Activated T-cell treated with anti-CD3 and anti-CD28 coated beads for 1 hour (primary cell): ENCODE measurements at regions not wholly inside any gene's neighbourhood (a gene's known extent, or its start where the extent isn't known, plus 50 kb on each side); places are given as distances from the start of the nearest gene placed in this dataset.

Experiments used
- DNase-seq: peaks from one replicate; pipeline ENCODE4 v3.0.0-alpha.2; 2020; ENCODE audit warnings: low read depth

DNA sequence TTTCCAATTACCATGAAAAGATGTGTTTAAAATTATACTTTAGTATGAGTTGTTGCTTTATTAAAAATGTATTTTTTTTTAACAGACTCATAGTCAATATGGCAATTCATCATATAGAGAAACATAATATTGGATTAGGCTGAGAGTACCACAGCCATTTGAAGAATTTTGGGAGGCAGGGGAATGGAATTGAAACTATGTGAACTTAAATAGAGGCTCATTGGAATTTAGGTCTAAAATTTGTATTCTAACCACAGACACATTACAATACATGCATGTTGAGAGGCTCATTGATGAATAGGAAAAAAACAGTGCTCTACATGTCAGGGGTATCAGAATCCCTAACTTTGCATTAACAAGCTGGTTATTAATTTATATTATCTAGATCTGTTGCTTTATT lies 269.6 kb downstream of the DKK2 start:
- DNase-seq = no peak

DNA sequence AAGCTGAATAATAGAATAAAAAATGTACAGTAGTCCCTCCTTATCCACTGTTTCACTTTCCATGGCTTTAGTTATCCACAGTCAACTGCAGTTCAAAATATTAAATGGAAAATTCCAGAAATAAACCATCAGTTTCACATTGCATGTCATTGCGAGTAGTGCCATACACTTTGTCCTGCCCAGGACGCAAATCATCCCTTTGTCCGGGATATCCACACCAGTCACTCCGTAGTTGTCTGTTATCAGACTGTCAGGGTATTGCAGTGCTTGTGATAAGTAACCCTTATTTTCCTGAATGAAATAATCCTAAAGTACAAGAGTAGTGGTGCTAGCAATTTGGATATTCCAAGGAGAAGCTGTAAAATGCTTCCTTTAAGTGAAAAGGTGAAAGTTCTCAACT lies 271.3 kb downstream of the DKK2 start:
- DNase-seq = no peak

GRCh38 chr4:106762666-106763443 lies 273.3 kb downstream of the DKK2 start:
- no peak for DNase-seq

DNA sequence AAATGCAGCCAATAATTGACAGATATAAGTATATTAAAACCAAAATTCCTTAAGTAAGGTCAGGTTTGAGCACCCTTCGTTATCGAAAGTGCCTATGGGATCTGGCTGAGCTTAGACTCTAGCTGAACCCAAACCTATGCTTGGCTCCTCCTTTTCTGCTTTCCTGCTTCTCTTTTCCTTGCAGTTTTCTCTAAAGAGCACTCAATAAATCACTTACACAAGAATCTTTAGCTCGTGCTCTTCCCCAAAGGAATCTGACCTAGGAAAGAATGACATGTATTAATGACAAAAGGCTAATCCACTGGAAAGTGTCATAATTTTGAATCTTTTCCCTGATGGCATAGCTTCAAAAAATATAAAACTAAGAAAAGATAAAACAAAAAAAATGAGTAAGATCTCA lies 282.7 kb downstream of the DKK2 start:
- no peak for DNase-seq

DNA sequence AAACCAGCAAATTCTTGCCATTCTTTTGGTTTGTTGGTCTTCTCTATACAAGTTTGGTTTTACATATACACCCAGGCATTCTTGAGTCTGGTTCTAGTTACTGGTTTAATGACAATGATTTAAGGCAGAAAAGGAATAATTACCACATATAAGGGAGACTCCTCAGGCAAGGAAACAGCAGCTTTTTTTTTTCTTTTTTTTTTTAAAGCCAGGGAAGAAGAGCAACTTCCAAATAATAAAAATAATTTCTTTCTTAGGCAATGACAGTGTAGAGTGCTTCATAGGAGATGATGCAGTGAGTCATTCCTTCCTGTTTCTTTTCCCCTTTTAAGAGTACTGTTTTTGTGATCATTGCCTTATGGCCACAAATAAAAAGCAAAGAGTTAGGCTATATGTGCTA lies 289.7 kb downstream of the DKK2 start:
- no peak for DNase-seq

- no peak for DNase-seq
These were observed 298.0 kb downstream of the DKK2 start for GRCh38 chr4:106738121-106738520.

DNA sequence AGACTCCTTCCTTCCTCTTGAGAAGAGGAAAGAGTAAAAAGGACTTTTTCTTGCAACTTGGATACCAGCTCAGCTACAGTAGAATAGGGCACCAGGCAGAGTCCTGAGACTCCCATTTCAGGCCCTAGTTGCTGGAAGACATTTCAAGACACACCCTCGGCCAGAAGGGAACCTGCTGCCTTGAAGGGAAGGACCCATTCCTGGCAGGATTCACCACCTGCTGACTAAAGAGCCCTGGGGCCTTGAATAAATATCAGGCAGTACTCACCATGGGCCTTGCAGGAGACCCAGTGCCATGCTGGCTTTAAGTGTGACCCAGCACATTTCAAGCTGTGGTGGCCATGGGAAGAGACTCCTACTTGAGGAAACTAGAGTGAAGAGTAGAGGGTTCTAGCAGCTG lies 317.6 kb downstream of the DKK2 start:
- no peak for DNase-seq

DNA sequence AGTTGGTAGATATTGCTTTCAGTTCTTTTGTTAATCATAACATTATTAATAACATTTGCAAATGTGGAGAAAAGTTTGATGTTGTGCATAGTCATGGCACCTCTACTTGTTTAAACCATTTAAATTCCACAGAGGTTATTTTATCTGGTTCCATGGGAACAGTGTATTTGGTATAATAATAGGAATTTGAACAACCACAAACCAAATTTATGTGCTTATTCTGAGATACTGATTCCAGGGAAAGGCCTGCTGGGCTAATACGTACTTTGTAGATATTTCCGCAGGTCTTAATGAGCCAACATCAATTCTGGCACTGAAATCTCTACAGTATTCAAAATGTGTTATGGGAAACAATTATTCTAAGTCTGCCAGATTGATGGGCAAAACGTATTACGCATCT lies 319.0 kb downstream of the DKK2 start:
- no peak for DNase-seq

DNA sequence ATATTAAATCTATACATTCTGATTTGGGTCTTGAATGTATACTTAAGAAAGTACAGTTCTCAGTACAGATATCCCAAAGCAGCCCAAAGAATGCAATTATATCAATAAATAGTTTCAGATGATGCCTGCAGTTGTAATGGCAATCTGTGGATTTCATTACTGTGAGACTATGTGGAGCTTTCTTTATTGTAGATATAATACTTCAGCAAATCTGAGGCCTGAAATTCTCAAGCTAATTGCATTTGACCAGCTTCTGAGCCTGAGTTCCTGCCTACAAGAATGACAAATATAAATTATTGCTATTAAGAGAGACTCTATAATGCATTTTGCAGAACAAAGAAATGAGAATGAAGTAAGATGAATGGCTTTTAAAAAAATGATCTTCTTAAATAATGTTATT lies 320.3 kb downstream of the DKK2 start:
- no peak for DNase-seq

- no peak for DNase-seq
These were observed 327.7 kb downstream of the DKK2 start for GRCh38 chr4:106708464-106708816.

DNA sequence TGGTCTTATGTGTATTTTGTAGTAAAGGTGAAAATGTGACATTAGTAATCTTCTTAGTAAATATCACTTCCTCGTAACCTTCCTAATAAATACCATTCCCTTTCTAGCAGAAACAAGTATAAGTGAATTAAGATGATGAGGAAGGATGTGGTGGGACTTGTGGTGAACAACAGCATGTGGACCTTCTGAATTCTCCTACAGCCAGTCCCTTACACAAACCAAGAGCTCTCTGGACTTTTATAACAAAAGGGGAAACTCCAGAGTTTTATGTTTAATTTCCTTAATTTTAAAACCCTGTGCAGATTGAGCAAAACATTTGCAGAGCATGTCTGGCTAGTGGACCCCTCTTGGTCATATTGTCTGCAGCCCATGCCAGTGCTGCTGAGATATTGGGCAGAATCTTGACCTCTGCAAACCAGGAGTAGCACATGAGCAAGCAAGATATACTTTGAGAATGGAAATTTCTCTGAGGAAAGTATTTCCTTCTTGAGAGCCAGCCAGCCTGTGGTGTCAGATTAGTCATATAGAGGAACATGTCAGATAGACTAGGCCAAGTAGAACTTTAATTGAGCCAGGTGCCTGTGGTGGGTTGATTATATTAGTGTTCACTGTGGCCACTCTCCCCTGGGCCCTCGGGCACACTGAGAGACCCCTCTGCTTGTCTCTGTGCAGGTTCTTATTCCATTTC lies 328.2 kb downstream of the DKK2 start:
- DNase-seq = no peak

- DNase-seq = no peak
These were observed 331.8 kb downstream of the DKK2 start for GRCh38 chr4:106704253-106704870.

GRCh38 chr4:106700321-106700720 lies 331.7 kb upstream of the GIMD1 start:
- no peak for DNase-seq

DNA sequence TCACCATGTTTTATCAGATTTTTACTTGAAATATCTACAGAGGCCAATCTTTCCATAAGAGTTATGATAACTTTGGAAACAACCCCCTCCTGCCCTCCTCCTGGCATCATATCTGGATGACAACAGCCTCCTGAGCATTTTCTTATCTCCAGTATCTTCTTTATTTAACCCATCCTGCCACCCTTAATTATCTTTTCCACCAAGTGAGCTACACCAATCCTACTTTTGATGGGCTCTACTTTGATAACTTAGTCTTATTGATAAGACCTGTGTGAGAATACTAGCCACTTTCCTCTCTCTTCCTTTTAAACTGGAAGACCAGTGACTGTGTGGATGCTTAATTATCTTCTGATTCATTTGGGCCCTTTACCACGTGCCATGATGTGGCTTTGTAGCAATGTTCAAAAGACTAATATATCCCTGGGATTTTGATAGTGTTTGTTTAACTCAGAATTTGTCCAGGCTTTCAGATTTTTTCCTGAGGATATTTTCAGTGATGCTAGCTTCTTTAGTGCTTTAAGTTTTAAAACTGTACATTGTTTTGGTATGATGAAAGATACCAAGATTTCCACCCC lies 330.1 kb upstream of the GIMD1 start:
- DNase-seq = no peak

GRCh38 chr4:106695501-106696262 lies 327.1 kb upstream of the GIMD1 start:
- DNase-seq = no peak

GRCh38 chr4:106694232-106694631 lies 325.7 kb upstream of the GIMD1 start:
- DNase-seq = no peak

GRCh38 chr4:106691749-106692148 lies 323.2 kb upstream of the GIMD1 start:
- DNase-seq = no peak

GRCh38 chr4:106690487-106690886 lies 321.9 kb upstream of the GIMD1 start:
- DNase-seq = no peak

GRCh38 chr4:106687026-106687425 lies 318.4 kb upstream of the GIMD1 start:
- DNase-seq = no peak

DNA sequence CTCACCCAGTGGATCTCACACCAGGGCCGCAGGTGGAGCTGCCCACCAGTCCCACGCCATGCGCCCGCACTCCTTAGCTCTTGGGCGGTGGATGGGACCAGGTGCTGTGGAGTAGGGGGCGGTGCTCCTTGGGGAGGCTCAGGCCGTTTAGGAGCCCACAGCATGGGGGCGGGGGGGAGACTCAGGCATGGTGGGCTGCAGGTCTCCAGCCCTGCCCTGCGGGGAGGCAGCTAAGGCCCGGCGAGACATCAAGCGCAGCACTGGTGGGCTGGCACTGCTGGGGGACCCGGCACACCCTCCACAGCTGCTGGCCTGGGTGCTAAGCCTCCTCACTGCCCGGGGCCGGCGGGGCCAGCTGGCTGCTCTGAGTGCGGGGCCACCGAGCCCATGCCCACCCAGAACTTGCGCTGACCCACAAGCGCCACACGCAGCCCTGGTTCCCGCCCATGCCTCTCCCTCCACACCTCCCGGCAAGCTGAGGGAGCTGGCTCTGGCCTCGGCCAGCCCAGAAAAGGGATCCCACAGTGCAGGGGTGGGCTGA lies 312.9 kb upstream of the GIMD1 start:
- no peak for DNase-seq

DNA sequence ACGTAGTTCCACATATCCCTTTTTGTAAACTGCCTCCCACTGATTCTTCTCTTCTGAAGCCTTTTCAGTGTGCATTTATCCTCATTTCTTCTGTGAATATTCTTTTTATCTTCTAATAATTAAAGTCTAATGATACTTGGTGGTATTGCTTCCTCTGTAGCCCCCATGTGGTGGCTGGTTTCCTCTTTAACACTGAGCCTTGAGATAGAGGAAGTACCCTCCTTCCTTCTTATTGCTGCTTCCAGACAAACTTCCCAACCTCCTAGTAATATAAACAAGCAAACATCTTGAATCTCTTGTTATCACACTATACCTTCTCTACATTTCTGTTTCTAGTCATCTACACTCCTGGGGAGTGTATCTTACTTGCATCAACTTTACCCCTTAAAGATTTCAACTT lies 310.5 kb upstream of the GIMD1 start:
- no peak for DNase-seq

DNA sequence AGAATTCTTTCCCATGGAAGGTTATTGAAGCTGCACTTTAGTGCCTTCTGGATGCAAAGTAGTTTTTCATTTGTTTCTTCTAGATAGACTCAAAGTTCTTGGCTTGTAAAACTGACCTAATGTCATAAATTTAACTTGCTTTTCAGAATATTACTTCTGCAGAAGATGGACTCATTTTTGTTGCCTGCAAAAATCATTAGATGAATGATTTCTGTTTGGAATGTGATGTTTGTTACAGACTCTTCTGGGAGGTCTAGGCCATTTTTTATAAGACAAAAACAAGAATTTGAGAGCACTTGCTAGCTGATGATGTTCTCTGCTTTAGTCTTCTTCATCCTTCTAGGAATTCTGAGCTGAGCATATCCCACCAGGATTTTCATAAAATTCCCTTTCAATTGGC lies 308.6 kb upstream of the GIMD1 start:
- DNase-seq = no peak
